ENCODE measurements at regions not wholly inside any gene's neighbourhood (a gene's known extent, or its start where the extent isn't known, plus 50 kb on each side); places are given as distances from the start of the nearest gene placed in this dataset.

- Histone ChIP-seq H3K4me3 (no peak overlapping the region), H3K9me3 (no peaks in the 10 kb centered on the region), H3K4me1 (no peaks in the 10 kb centered on the region), H3K36me3 (no peaks in the 10 kb centered on the region), H3K27ac (no peak overlapping the region), H3K27me3 (no peaks in the 10 kb centered on the region)
- intact Hi-C loops (cut with DNase I) = no loop called here
- TF ChIP-seq POLR2AphosphoS5 (IDR thresholded peaks at IDR 0.05) (no peak), POLR2A (IDR thresholded peaks at IDR 0.05) (no peak), EP300 (IDR thresholded peaks at IDR 0.05) (no peak)
- no peak for DNase-seq
- WGBS, 2 donors = 51 to 70% methylated on average over 1 of the region's 1 CpG
These were observed 1586.6 kb downstream of the SI start for GRCh38 chr3:163491714-163492113.

GRCh38 chr3:163490119-163490518 lies 1588.2 kb downstream of the SI start:
- no peak overlapping the region for H3K27ac ChIP-seq
- H3K4me3 ChIP-seq = no peak overlapping the region
- no peaks in the 10 kb centered on the region for H3K4me1 ChIP-seq
- intact Hi-C loops (cut with DNase I) = no loop called here
- no peaks in the 10 kb centered on the region for H3K27me3 ChIP-seq
- 92 to 96% methylated on average over 1 of the region's 1 CpG for WGBS, 2 donors
- H3K36me3 ChIP-seq = no peaks in the 10 kb centered on the region
- TF ChIP-seq EP300 (IDR thresholded peaks at IDR 0.05) = no peak
- no peak for TF ChIP-seq POLR2AphosphoS5 (IDR thresholded peaks at IDR 0.05)
- peak in 2 of 4 experiments; percentile 16 to 31 for TF ChIP-seq CTCF (IDR thresholded peaks at IDR 0.05)
- no peak for TF ChIP-seq POLR2A (IDR thresholded peaks at IDR 0.05)
- no peak for DNase-seq
- H3K9me3 ChIP-seq = no peaks in the 10 kb centered on the region

- Histone ChIP-seq H3K27me3 (no peaks in the 10 kb centered on the region), H3K4me3 (no peak overlapping the region), H3K36me3 (no peaks in the 10 kb centered on the region), H3K9me3 (no peaks in the 10 kb centered on the region), H3K4me1 (no peaks in the 10 kb centered on the region), H3K27ac (no peak overlapping the region)
- TF ChIP-seq POLR2A (IDR thresholded peaks at IDR 0.05) = no peak
- intact Hi-C loops (cut with DNase I) = no loop called here
- no peak for DNase-seq
These were observed 1595.6 kb downstream of the SI start for GRCh38 chr3:163482695-163483094.

GRCh38 chr3:163481738-163482137 lies 1596.6 kb downstream of the SI start:
- Histone ChIP-seq H3K4me1 (no peaks in the 10 kb centered on the region), H3K27me3 (no peaks in the 10 kb centered on the region), H3K9me3 (no peaks in the 10 kb centered on the region), H3K27ac (no peak overlapping the region), H3K36me3 (no peaks in the 10 kb centered on the region), H3K4me3 (no peak overlapping the region)
- intact Hi-C loops (cut with DNase I) = no loop called here
- DNase-seq = no peak
- no peak for TF ChIP-seq EP300 (IDR thresholded peaks at IDR 0.05)
- no peak for TF ChIP-seq POLR2A (IDR thresholded peaks at IDR 0.05)
- no peak for TF ChIP-seq POLR2AphosphoS5 (IDR thresholded peaks at IDR 0.05)
- TF ChIP-seq CTCF (IDR thresholded peaks at IDR 0.05) = no peak
- 20 to 58% methylated on average over 1 of the region's 1 CpG for WGBS, 2 donors

GRCh38 chr3:163476179-163476578 lies 1602.1 kb downstream of the SI start:
- Histone ChIP-seq H3K4me3 (no peak overlapping the region), H3K4me1 (no peaks in the 10 kb centered on the region), H3K9me3 (peaks cover 0 to 3% (median 0%) of the 10 kb centered on the region in 4 donors), H3K36me3 (no peaks in the 10 kb centered on the region), H3K27me3 (no peaks in the 10 kb centered on the region), H3K27ac (no peak overlapping the region)
- DNase-seq = no peak
- intact Hi-C loops (cut with DNase I) = no loop called here
- WGBS, 2 donors = 39 to 62% methylated on average over 2 of the region's 2 CpGs
- TF ChIP-seq EP300 (IDR thresholded peaks at IDR 0.05) (no peak), POLR2A (IDR thresholded peaks at IDR 0.05) (no peak), POLR2AphosphoS5 (IDR thresholded peaks at IDR 0.05) (no peak), CTCF (IDR thresholded peaks at IDR 0.05) (no peak)

GRCh38 chr3:163474766-163475165 lies 1603.5 kb downstream of the SI start:
- 49 to 88% methylated on average over 1 of the region's 1 CpG for WGBS, 2 donors
- Histone ChIP-seq H3K4me3 (no peak overlapping the region), H3K27ac (no peak overlapping the region), H3K36me3 (no peaks in the 10 kb centered on the region), H3K9me3 (peaks cover 0 to 3% (median 0%) of the 10 kb centered on the region in 4 donors), H3K4me1 (no peaks in the 10 kb centered on the region), H3K27me3 (no peaks in the 10 kb centered on the region)
- TF ChIP-seq POLR2A (IDR thresholded peaks at IDR 0.05) (no peak), POLR2AphosphoS5 (IDR thresholded peaks at IDR 0.05) (no peak), CTCF (IDR thresholded peaks at IDR 0.05) (no peak), EP300 (IDR thresholded peaks at IDR 0.05) (no peak)
- intact Hi-C loops (cut with DNase I) = no loop called here
- DNase-seq = no peak
